Fibroblast of villous mesenchyme (primary cell): ENCODE measurements at regions not wholly inside any gene's neighbourhood (a gene's known extent, or its start where the extent isn't known, plus 50 kb on each side); places are given as distances from the start of the nearest gene placed in this dataset.

ENCODE experiments used
- DNase-seq: peaks from one replicate; pipeline ENCODE4 v3.0.0-alpha.2; 2010; ENCODE audit warnings: low read depth
- H3K4me3 ChIP-seq: 2 replicates; pipeline ENCODE4 v1.5.1; 2011; ENCODE audit warnings: low read depth, mild to moderate bottlenecking, low read length
- TF ChIP-seq, protein P1 (sequence below): IDR thresholded peaks from 2 replicates; pipeline ENCODE4 v1.5.1; 2012; ENCODE audit warnings: low read depth, mild to moderate bottlenecking, low read length; ENCODE audit not compliant: insufficient read depth

DNA sequence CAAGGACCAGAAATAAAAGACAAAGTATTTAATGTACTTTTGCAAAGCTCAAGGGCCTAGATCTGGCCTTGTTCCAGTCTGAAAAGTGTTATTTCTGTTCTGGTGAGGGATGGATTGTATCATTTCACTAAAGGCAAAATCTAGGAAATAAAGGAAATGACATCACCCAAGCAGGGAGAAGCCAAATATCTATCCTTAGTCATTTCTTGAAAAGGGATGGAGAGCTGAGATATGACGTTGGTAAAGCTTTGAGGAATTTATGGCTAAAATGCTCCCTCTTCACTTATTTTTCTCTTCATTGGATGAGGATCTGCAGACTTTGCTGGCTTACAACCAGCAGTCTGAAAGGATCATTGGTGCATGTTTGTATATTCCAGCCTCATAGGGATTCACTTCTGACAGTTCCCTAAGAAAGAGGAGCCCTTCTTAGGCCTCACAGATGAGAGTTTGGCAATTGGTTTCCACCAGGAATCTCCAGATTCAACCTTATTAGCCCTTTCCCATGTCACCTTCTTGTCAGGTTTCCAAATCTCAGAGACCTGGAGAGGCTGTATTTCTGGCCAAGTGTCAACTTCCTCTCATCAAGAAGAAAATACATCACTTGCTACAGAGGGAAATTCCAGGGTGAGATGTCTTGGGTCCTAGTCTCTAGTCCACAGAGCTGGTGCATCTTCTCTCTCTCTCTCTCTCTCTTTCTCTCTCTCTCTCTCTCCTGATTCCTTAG, 93.7 kb upstream of the BOC start:
- TF ChIP-seq, protein P1, sequence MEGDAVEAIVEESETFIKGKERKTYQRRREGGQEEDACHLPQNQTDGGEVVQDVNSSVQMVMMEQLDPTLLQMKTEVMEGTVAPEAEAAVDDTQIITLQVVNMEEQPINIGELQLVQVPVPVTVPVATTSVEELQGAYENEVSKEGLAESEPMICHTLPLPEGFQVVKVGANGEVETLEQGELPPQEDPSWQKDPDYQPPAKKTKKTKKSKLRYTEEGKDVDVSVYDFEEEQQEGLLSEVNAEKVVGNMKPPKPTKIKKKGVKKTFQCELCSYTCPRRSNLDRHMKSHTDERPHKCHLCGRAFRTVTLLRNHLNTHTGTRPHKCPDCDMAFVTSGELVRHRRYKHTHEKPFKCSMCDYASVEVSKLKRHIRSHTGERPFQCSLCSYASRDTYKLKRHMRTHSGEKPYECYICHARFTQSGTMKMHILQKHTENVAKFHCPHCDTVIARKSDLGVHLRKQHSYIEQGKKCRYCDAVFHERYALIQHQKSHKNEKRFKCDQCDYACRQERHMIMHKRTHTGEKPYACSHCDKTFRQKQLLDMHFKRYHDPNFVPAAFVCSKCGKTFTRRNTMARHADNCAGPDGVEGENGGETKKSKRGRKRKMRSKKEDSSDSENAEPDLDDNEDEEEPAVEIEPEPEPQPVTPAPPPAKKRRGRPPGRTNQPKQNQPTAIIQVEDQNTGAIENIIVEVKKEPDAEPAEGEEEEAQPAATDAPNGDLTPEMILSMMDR: no peak
- H3K4me3 ChIP-seq: no peak overlapping the region
- DNase-seq: peak; percentile 35

DNA sequence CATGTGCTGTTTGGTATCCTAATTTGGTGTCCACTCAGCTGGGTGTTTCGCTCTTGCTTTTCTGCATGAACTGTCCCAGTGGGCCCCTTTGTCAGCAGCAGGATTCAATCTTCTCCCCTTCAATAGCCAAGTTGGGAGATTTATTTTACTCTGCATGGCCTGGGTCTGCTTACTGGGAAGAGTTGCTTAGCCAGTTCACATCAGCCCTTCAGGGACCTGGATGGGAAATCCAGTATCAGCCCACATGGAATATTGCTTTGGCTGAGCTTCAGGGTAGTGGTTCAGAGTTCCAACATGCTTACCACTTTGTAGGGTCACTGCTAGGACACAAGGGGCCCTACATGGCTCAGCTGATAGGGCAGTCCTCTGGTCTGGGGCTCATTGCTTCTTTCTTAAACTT, 93.0 kb upstream of the BOC start:
- H3K4me3 ChIP-seq: no peak overlapping the region
- DNase-seq: no peak
- TF ChIP-seq, protein P1: no peak

DNA sequence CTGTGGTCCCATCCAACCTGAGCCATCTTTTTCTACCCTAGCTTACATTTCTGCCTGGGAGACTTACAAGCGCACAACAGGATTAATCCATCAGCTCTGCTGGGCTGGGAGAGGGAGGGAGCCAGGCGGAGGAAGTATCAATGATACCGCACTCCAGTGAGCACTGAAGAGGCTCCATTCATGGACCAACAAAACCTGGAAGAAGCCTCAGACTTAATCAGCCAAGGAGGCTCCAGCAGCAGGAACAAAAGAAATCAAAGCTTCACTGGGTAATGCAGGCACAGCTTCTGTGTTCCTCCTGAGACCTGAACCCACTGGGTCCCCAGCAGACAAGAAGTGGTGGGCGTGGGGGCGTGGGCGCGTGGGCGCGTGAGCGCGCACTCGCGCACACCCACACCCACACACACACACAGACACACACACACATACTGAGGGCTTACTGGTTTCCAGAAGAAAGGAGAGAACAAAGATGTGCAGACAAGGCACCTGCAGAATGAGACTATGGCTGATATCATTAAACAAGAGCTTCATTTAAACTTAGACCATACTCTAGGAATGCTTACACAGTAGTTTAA, 87.0 kb upstream of the BOC start:
- DNase-seq: no peak
- H3K4me3 ChIP-seq: no peak overlapping the region
- TF ChIP-seq, protein P1: no peak

DNA sequence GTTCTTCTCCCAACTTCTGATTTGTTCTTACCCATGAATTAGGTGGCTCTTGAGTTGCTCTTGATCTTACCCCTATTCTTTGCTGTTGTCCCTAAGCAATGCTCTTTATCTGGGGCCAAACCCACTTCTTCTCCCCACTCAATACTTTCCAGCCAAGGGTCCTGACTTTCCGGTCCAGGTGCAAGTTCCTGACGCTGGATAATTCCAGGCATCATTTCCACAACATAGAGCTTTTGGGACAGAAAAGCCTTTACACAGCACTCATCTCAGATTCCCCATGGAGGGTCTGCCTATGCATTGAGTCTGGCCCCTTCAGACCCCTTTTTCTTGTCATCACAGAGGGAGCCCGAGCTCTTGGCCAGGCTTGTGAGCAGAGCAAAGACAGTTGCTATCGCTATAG, 85.4 kb upstream of the BOC start:
- H3K4me3 ChIP-seq: no peak overlapping the region
- TF ChIP-seq, protein P1: no peak

DNA sequence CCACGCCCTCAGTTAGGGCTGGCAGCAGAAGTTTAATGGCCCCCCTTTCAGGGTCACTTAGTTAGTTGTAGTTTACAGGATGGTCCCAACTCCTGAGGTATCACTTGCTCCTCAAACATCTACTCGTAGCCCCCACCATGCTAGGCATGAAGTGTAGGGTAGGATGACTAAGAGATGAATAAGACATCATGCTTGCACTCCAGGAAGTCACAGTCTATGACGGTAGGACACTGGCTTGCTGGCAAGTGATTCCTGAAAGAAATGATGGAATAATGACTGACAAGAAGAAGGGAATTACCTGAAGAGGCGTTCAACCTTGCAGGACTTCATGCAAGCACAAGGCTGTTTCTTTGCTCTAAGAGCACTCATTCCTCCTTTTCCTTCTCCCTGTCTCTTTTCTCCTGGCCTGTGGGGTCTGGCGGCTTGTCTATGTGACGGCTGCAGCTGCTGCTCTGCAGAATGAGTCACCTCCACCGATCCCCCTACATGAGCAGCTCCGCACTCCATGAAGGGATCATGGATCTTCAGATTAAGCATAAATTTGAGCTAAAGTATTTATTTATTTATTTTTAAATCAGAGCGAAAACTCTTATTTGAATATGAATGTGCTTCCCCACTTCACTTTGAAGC, 82.9 kb upstream of the BOC start:
- TF ChIP-seq, protein P1: no peak
- no peak overlapping the region for H3K4me3 ChIP-seq
- no peak for DNase-seq

More for the DNA sequence above, 85.4 kb upstream of the BOC start:
- no peak for DNase-seq

DNA sequence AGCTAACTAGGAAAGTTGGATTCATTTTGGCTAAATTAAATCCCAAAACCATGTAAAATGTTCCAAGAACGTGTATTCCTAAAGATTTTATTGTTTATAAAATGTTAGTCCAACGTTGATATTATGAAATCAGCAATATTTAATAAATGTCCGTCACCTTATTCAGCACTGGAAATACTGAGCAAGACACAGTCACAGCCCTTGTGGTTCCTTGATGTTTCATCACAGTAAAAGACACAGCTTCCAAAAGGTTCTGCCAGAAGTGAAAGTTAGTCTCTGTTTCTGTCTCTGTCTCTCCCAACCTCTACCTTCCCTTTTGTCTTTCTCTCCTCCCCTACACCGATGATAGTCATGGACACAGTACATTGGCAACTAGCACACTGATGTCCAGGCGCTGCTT, 82.2 kb upstream of the BOC start:
- no peak for DNase-seq
- TF ChIP-seq, protein P1: no peak
- no peak overlapping the region for H3K4me3 ChIP-seq
